ENCODE measurements at regions not wholly inside any gene's neighbourhood (a gene's known extent, or its start where the extent isn't known, plus 50 kb on each side); places are given as distances from the start of the nearest gene placed in this dataset.

DNA sequence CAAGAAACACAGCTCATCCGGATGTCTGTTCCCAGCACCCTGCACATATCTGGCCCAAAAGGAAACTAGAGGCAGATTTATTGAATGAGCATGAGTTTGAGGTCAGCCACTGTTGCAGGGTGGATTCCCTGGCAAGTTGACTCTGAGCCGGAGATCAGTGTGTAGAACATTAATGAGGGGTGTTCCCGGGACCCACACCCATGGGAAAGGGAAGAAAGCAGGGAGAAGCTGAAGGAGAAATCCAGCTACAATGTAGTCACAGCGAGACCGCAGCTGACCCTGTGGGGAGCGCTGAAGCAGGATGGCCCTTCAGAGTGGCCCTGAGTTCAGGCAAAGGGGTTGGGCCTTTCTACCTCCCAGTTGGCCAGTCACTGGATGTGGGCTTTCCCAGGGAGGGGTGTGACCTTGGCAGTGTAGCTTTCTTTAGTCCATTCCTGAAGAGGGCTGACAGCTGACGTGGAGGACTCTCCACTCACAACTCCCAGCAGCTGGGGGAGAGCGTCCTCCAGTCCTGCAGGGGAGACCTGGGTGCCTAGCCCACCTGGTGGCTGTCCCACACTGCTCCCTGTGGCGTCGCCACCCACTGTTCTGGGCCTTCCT is 324.2 kb upstream of the ZMIZ1 start:
- TF ChIP-seq POLR2A (IDR thresholded peaks at IDR 0.05) (peak in 1 of 2 donors; percentile 32), CTCF (IDR thresholded peaks at IDR 0.05) (peak in 1 of 6 experiments; percentile 4)
- peak overlapping the region; percentile 12 to 74 (median 62) for H3K27ac ChIP-seq
- no peak overlapping the region for H3K4me3 ChIP-seq
- H3K4me1 ChIP-seq (replicated peaks in 1 of 2) = peaks cover 20 to 38% of the 10 kb centered on the region in 2 donors
- H3K9me3 ChIP-seq (replicated peaks in 1 of 3) = no peaks in the 10 kb centered on the region
- intact Hi-C loops (cut with DNase I) = loop anchor here in 1 of 2 donors (5.0 kb wide), 1 partner anchor 52 kb away; no protein-coding TSS in a partner anchor
- no peaks in the 10 kb centered on the region for H3K27me3 ChIP-seq
- WGBS, 4 donors = 35 to 43% (median 38%) methylated on average over 10 of the region's 10 CpGs
- peak; percentile 63 to 88 (median 84) for DNase-seq
- no peaks in the 10 kb centered on the region for H3K36me3 ChIP-seq (replicated peaks in 1 of 2)

GRCh38 chr10:78745441-78745840 is 323.3 kb upstream of the ZMIZ1 start:
- DNase-seq = peak in 1 of 7 donors; percentile 75
- H3K27me3 ChIP-seq = no peaks in the 10 kb centered on the region
- WGBS, 4 donors = 79 to 87% (median 84%) methylated on average over 4 of the region's 4 CpGs
- no peak overlapping the region for H3K4me3 ChIP-seq
- no peaks in the 10 kb centered on the region for H3K9me3 ChIP-seq (replicated peaks in 1 of 3)
- intact Hi-C loops (cut with DNase I) = no loop called here
- H3K27ac ChIP-seq = peak overlapping the region in 2 of 5 donors; percentile 73 to 74
- TF ChIP-seq POLR2A (IDR thresholded peaks at IDR 0.05) (no peak), CTCF (IDR thresholded peaks at IDR 0.05) (no peak)
- no peaks in the 10 kb centered on the region for H3K36me3 ChIP-seq (replicated peaks in 1 of 2)
- peaks cover 20 to 38% of the 10 kb centered on the region in 2 donors for H3K4me1 ChIP-seq (replicated peaks in 1 of 2)

DNA sequence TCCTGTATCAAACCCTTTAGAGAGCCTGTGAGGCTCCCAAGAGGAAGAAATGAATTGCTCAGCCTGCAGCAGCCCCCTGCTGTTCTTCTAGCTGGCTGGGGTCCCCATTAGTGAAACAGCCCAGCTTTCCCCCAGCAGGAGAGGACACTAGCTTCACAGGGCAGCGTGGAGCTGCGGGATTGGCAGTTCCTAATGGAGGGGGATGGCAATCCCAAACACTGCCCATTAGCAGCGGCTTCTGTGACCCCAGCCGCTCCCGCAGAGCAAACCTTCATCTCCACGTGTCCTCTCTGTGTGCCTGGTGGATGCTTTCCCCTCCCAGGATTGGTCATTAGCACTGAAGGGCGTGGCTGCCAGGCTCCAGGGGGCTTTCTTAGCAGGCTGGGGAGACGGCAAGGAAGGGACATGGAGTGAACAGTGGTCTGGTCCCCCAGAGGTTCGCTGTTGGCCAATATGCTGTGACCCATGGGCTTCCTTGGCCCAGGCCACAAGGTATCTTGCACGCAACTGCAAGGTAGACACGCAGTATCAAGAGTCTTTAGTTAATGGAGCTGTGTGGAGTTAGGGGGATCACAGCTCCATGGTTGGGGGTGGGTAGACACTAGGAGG is 322.5 kb upstream of the ZMIZ1 start:
- 92 to 98% (median 96%) methylated on average over 6 to 11 of the region's 11 CpGs for WGBS, 4 donors
- Histone ChIP-seq H3K4me3 (no peak overlapping the region), H3K27ac (no peak overlapping the region), H3K9me3 (replicated peaks in 1 of 3) (no peaks in the 10 kb centered on the region), H3K4me1 (replicated peaks in 1 of 2) (peaks cover 20 to 33% of the 10 kb centered on the region in 2 donors), H3K27me3 (no peaks in the 10 kb centered on the region), H3K36me3 (replicated peaks in 1 of 2) (no peaks in the 10 kb centered on the region)
- TF ChIP-seq CTCF (IDR thresholded peaks at IDR 0.05) (no peak), POLR2A (IDR thresholded peaks at IDR 0.05) (no peak)
- intact Hi-C loops (cut with DNase I) = no loop called here
- no peak for DNase-seq

DNA sequence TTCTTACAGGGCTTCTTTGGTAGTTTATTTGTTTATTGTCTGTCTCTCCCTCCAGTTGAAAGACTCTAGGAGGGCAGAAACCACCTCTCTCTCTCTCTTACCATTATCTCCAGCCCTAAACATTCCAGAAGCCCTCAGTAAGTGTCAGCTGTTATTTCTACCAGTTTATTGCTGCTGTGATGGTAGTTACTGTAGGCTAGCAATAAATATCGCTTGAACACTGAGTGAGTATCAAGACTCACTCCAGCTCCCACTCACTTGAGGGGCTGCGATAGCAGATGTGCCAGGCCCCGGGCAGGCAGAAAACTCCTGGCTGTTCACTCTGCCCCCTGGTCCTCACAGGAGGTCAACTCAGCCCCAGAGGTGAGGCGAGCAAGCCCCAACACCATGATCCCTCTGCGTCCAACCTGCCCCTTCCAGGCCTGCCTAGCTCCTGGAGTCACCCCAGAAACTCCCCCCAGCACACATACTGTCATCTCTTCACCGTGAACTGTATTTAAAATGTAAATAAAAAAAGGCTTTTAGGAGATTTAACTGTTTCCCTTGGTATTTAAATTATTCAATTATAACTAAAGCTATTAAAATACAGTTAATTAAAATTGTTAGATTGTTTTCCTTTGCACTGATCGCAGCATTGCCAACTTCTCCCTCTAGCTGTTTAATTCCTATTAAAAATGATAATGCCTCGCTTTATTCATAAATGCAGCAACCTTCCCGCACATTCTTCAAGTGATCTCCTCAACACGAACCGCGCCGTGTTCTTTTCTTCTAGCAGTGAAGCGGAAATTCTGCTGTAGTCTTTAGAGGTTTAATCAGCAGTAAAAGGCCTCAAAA is 321.1 kb upstream of the ZMIZ1 start:
- no peak overlapping the region for H3K27ac ChIP-seq
- no peaks in the 10 kb centered on the region for H3K36me3 ChIP-seq (replicated peaks in 1 of 2)
- H3K4me3 ChIP-seq = no peak overlapping the region
- TF ChIP-seq CTCF (IDR thresholded peaks at IDR 0.05) = no peak
- 95 to 97% (median 96%) methylated on average over 13 to 14 of the region's 14 CpGs for WGBS, 4 donors
- no peaks in the 10 kb centered on the region for H3K27me3 ChIP-seq
- peaks cover 18 to 27% of the 10 kb centered on the region in 2 donors for H3K4me1 ChIP-seq (replicated peaks in 1 of 2)
- no peaks in the 10 kb centered on the region for H3K9me3 ChIP-seq (replicated peaks in 1 of 3)
- intact Hi-C loops (cut with DNase I) = no loop called here
- DNase-seq = no peak
